Renal cortex interstitium (tissue), 11 donors: ENCODE measurements at regions not wholly inside any gene's neighbourhood (a gene's known extent, or its start where the extent isn't known, plus 50 kb on each side); places are given as distances from the start of the nearest gene placed in this dataset.
A peak's percentile ranks its signal among the peaks of the same experiment; 100 is the strongest.

Experiments used
- DNase-seq, 11 donors: peaks; one replicate each; pipeline ENCODE4 v3.0.0-alpha.2; 2013; ENCODE audit warnings: low read depth in 9 of 11, low spot score in 4 of 11; ENCODE audit errors: extremely low read depth in 1 of 11

DNA sequence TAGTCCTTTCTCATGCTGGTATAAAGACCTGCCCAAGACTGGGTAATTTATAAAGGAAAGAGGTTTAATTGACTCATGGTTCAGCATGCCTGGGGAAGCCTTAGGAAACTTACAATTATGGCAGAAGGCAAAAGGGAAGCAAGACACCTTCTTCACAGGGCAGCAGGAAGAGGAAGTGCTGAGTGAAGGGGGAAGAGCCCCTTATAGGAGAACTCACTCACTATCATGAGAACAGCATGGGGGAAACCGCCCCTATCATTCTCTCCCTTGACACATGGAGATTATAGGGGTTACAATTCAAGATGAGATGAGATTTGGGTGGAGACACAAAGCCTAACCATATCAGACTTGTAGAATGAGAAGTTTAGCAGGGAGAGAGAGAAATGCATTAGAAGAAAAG, 373.3 kb upstream of the DIAPH2 start:
- DNase-seq, result no peak

DNA sequence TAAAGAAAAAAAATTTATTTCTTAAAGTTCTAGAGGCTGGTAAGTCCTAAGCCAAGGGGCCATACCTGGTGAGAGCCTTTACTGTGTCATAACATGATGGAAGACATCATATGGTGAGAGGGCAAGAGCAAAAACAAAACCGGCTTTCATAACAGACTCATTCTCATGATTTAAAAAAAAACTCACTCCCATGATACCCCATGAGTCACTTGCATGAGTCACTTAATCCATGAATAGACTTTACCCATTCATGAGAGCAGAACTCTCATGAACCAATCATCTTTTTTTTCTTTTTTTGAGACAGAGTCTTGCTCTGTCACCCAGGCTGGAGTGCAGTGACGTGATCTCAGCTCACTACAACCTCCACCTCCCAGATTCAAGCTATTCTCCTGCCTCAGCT, 369.7 kb upstream of the DIAPH2 start:
- no peak for DNase-seq

DNA sequence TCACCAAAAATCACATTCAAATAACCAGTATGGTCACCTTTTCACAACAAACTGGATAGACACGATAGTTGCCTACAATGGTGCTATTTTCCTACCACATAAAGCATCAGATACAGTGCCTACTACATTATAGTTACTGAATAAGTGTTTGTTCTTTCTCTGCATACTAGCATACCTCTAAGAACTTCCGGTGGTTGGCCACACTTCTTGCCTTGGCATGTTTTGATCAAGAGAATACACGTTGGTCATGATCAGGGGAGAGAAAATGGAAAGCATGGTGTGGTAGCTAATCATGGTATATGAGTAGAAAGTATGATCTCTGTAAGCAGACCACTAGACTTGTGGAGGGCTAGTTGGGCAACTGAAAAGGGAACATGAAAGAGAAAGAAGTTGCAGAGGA, 322.8 kb upstream of the DIAPH2 start:
- no peak for DNase-seq

DNA sequence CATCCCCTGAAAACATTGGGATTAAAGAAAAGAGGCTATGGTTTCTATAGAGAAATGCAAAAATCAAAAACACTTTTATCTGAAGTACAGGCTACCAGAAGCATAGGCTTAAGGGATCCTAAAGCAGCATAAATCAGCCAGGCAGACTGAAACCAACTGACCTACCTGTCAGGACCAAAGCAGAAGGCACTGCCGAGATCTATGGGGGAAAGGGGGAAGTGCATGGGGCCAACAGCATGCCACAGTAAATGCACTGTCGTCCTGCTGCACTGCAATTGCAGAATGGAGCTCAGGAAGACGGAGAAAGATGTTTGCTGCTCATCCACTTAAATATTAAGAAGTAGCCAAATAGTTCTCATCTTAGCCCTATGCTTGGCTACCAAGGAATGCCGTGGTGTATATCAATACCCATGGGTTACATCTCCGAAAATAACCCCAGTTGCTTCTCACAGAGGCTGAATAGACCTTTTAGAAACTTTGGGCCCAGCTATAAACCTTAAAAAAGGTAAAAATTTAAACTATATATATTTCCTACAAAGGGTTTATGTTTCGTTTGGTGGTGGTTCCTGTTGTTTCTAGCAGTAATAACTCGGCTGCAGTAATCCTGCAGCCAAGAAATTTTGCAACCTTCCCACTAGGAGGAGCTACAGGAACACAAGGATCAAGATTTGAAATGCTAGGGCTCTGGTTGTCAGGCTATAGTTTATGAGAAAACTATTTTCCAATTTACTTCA, 312.2 kb upstream of the DIAPH2 start:
- peak in 5 of 11 donors; percentile 15 to 38 (median 29) for DNase-seq

DNA sequence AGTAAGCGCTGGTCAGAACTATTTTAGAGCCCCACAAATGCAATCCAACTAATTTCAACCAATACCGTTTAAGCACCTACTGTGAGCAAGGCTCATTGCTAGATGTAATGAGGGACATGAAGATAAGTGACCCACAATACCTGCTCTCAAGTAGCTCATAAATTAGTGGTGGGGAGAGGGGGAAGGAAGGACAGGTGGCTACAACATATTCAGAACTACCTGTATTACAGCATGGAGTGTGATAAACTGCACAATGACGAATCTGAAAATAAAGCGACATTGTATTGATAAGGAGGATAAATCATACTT, 311.6 kb upstream of the DIAPH2 start:
- DNase-seq, result no peak

DNA sequence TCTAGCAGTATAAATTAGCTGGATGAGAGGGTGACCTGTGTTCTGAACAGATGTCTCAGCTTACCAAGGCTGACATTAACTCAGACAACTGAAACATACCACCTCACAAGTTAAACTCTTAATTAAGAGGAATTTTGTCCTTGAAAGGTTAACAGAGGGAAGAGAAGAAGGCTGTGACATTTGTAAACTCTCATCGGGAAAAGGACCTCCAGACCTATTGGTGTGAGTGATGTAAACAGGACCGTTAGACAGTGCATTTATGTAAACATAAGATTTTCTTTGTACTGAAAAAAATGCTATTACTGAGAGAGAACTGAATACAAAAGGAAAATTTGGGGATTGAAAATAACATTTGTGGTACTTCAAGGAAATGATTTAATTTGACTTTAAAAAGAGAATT, 308.4 kb upstream of the DIAPH2 start:
- no peak for DNase-seq

DNA sequence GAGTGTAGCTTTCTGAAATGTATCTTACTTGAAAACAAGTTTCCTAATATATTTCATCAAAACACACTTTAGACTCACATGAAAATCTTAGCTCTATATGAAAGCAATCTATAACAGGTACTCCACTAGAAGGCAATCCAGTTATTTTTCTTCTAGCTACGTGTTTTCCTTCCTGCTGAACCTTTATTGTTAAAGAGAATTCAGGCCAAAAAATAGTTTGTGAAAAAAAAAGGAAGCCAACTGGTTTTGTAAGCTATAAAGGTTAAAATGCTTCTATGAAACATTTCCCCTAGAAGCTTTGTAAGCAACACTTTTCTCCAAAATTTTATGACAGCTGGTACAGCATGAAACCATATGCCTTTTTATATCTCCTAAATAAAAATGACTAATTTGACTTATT, 304.7 kb upstream of the DIAPH2 start:
- no peak for DNase-seq

DNA sequence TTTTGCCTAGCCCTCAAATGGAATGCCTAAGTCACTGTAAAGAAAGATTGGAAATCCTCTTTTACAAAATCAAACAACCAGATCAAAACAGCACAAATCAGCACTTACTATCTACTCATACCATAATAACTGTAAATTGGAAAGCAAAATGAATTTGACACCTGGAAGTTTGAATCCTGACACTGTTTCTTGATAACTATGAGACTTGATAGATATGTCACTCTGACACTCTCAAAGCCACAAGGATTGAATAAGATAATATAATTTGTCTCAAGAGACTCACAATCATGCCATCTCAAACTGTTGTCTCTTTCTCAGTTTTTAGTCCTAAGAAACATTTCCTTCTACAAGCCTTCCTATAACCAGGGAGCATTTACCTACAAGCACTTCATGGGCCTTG, 302.6 kb upstream of the DIAPH2 start:
- no peak for DNase-seq

DNA sequence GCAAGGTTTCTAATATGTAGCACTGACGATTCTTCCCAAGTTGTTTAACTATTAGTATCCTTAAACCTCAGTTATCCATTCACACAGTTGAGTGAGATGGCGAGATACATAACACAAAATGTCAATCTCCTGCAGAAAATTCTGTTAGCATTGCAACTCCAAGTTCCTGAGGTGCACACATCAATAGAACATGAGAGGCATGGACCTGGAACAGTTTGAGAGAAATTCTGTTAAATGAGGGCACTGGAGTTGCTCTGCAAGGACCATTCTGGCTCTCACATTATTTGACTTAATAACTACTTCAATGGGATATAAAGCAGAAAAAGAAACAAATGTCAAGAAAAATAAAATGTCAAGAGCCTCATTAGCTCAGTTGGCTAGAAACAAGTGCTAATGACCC, 301.2 kb upstream of the DIAPH2 start:
- DNase-seq, result no peak

DNA sequence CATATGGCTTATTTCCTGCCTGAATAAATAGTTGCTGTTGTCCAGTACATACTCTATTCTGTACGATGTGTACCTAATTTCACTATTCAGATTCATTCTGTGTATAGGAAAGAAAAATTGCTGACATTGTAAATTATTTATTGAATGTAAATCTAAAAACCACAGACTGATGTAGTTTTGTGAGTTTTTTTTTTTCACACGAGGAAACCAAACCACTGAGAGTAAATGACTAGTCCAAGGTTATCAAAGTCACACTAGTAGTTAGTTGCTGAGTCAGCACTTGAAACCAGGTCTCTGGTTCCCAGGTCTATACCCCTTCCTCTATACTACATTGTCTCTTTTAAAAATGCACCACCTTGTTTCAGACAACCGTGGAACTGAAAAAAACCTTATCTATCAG, 298.3 kb upstream of the DIAPH2 start:
- DNase-seq, result no peak

DNA sequence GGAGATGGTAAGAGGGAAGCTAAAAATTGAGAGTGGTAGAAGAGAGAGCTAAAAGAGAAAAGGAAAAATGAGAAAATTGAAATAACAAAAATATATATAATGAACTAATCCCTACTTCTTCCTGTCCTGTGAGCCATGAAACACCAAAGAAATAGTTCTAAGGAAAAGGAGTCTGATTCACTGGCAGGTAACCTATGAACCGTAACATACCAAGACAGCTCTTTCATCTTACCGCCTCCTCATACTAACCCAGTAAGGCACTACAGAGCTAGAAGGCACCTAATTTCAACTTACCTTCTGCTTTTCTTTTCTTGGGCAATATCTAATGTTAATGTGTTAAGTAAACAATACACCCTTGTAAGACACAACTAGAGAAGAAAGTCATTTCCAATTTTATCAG, 297.7 kb upstream of the DIAPH2 start:
- no peak for DNase-seq

DNA sequence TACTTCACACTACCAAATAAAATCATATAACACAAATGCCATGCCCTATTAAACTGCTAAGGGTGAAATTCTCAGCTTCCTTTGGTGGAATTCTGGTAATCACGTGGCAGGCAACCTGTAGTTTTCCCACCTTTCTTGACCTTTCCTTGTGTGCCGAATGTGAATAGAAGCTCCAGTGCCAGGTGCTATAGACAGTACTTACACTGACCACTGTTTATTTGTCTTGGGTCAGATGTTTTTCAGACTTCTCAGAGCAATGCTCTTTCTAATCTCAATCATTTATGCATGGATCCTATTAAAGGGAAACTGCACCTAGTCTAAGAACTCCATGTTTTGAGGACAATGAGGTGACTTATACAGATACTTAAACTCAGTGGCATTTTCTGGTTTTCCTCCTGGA, 296.8 kb upstream of the DIAPH2 start:
- no peak for DNase-seq

DNA sequence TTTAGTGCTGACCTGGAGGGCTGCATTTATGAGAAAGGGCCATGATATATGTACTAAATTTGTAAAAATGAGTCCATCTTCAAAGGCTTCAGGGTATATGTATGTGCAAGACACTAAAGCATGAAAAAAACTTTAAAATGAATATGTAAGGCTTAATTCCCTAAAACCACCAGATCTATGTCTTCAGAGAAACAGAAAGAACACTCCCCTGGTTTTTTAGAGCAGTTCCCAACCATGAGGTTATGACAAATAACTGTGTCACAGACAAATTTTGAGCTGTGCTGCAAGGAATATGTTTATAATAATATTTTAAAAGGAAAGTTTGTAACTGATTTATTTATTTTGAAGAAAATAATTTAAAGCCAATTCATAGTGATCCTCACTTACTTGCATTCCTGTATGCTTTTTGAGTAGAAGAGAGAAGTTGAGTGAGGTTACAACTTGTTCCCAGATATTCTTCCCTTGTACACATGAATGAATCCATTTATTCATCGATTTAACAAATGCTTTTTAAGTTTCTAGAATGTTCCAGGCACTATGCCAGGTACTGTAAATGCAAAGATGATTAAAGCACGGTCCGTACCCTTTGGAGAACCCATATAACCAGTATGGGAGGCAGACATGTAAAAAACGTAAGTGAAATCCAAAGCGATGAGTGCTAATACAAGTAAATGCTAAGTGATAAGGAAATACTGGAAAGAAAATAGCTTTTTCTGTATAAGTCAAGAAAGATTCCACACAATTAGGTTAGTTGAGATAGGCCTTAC, 295.2 kb upstream of the DIAPH2 start:
- no peak for DNase-seq

DNA sequence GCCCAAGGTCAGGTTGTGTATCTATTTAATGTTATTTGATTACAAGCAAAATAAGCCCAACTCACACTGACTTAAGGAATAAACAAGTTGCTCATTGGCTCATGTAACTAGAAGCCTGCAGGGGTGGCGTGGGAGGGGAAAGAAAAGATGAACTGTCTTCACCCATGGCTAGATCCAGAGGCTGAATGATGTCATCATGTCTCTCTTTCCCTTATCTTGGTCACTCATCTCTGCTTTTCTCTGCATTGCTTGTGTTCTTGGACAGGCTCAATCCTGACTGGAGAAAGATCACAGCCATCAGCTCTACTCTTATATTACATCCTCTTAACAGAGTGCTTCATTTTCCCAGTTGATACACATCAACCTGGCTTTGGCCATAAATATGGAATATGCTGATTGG, 290.0 kb upstream of the DIAPH2 start:
- DNase-seq, result no peak

DNA sequence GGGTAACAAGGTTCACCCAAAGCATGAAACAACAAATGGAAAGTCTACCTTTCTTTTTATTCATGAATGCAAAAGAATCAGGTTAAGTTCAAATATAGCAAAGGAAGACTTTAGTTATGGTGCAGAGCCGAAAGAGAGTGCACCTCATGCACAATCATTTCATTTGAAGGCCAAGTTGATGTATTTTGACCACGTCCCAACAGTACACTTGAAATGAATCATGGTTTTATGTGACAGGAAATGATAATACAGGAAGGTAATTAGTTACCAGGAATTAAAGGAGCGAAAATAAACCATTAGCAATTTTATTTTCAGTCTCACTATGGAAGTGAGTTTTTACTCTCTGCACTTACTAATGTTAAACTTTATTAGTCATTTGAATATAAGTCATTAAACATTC, 281.2 kb upstream of the DIAPH2 start:
- DNase-seq, result no peak

DNA sequence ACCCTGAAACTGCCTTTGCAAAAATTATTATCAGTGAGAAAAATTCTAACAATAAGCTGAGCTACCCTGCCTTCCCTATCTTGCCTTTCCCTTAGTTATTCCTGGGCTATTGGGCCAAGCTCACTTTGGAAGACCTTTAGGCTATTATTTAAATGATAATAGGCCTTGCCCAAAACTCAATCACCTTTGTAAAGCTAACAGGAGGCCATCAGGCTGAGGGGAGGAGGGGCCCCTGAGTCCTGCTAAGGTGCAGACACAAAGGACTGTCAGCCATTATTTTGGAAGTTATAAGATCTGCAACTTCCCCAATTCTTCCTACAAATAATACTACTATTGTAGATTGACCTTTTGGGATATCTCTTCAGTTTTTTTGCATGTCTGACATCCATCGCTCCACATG, 278.8 kb upstream of the DIAPH2 start:
- DNase-seq, result no peak

DNA sequence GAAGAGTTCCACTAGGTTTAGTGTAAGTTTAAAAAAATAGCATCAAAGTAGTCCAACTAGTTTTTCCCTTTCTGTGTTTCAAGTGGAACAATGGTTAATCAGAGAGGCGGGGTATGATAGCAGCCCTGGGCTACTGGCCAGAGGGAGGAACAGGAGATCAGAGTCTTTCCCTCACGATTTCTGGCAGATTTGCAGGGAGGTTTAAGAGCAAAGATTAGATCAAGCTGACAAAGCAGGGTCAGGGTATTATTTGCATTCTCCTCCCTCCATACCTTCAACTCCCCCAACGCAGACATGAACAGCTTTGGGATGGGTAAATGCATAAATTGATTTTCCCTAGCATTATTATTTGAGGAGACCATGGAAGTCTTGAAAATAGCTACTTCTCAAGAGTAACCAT, 277.6 kb upstream of the DIAPH2 start:
- peak in 1 of 11 donors; percentile 7 for DNase-seq

DNA sequence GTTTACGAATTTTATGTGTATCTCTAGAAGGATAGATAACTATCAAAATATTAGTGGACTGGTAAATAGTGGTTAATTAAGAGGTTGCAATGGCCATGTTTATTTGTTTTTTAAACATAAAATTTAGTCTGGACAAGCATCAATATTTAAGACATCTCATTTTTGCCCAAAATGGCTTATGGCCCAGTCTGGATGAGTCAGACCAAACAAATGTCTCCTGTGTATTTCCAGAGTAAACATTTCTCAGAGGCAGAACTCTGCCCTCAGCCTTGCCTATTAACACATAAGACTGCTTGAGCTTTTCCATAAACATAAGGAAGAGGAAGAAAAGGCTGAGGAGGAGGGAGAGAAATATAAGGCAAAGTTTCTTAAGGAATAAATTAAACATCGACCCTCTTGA, 277.1 kb upstream of the DIAPH2 start:
- peak in 1 of 11 donors; percentile 14 for DNase-seq

DNA sequence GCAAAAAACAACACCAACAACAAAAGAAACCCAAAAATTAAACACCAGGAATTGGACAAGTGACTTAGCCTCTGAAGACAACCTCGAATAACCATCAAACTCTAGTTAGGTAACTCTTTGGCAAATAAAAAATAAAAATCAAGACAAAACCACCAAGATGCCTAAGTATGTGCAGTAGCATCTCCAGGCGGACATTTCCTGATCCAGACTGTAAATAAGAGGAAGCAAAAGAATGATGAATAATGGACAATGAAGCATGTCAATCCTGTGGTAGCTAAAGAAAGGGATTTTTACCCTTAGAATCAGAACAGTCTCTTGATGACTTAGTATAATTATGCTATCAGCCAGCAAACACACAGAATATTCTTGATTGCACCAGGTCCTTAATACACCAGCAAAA, 276.7 kb upstream of the DIAPH2 start:
- DNase-seq, result no peak

DNA sequence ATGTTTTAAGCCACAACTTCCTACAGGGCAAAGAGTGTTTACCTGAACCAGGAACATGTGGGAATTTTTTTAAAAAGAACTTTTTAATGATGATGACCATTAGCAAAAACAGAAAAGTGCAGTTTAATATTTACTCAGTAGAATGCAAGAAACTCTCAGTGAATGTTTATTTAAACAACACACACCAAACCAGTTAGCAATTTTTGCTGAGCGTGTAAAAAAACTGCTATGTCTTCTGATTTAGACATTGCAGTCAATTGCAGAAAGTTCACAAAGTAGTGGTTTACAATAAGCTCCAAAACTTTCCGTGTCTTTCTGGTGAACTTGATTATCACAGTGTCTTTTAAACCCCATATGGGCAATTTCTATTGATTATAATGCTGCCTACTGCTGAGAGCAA, 273.7 kb upstream of the DIAPH2 start:
- DNase-seq, result no peak

DNA sequence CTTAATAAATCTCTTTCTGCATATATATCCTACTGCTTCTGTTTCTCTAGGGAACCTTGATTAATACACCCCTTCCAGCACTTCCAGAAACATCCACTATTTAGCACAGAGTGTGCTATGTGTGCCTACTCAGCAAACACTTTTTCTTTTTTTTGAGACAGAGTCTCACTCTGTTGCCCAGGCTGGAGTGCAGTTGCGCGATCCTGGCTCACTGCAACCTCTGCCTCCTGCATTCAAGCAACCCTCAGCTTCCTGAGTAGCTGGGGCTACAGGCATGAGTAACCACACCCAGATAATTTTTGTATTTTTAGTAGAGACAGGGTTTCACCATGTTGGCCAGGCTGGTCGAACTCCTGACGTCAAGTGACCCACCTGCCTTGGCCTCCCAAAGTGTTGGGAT, 266.9 kb upstream of the DIAPH2 start:
- DNase-seq, result no peak
